Lower leg skin (tissue), 3 donors: ENCODE measurements at regions not wholly inside any gene's neighbourhood (a gene's known extent, or its start where the extent isn't known, plus 50 kb on each side); places are given as distances from the start of the nearest gene placed in this dataset.

Experiments
- POLR2A ChIP-seq, 2 donors: fragments of 450-650 bp; IDR thresholded peaks; one replicate each; pipeline ENCODE4 v1.6.1; 2016 to 2017; ENCODE audit warnings: antibody characterized with exemption in 2 of 2, mild to moderate bottlenecking in 1 of 2, moderate library complexity in 1 of 2
- TF ChIP-seq, protein P1 (sequence below), 3 donors: fragments of 450-650 bp; IDR thresholded peaks; one replicate each; pipeline ENCODE4 v1.5.1; 2016; ENCODE audit warnings: antibody characterized with exemption in 3 of 3, mild to moderate bottlenecking in 3 of 3, moderate library complexity in 2 of 3

DNA sequence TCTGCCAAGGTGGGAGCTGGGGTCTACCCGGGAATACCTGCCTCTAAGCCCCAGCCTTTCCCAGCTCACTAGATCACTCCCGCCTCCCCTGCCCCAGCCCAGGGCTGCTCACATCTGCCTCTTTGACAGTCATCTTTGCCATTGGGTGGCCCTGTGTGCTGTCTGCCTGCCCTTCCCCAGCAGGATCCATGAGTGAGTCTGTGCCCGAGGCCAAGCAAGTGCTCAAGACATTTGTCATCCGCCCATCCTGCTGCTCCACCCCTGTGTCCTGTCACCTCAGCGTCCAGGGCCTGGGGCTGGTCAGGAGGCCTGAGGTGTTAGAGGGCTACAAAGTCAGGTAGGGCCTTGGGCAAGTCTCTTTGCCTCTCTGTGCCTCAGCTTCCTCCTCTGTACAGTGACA is 89.4 kb downstream of the LSM3 start:
- TF ChIP-seq, protein P1, sequence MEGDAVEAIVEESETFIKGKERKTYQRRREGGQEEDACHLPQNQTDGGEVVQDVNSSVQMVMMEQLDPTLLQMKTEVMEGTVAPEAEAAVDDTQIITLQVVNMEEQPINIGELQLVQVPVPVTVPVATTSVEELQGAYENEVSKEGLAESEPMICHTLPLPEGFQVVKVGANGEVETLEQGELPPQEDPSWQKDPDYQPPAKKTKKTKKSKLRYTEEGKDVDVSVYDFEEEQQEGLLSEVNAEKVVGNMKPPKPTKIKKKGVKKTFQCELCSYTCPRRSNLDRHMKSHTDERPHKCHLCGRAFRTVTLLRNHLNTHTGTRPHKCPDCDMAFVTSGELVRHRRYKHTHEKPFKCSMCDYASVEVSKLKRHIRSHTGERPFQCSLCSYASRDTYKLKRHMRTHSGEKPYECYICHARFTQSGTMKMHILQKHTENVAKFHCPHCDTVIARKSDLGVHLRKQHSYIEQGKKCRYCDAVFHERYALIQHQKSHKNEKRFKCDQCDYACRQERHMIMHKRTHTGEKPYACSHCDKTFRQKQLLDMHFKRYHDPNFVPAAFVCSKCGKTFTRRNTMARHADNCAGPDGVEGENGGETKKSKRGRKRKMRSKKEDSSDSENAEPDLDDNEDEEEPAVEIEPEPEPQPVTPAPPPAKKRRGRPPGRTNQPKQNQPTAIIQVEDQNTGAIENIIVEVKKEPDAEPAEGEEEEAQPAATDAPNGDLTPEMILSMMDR (IDR thresholded peaks at IDR 0.05) = no peak
- TF ChIP-seq POLR2A (IDR thresholded peaks at IDR 0.05) = no peak
